Kidney epithelial cell (primary cell): ENCODE measurements at regions not wholly inside any gene's neighbourhood (a gene's known extent, or its start where the extent isn't known, plus 50 kb on each side); places are given as distances from the start of the nearest gene placed in this dataset.

Experiments
- DNase-seq: peaks from one replicate; pipeline ENCODE4 v3.0.0-alpha.2; 2010; ENCODE audit warnings: low read depth
- H3K27me3 ChIP-seq: 2 replicates; pipeline ENCODE4 v1.6.0; 2011; ENCODE audit warnings: low read length; ENCODE audit not compliant: control insufficient read depth, insufficient read depth
- H3K36me3 ChIP-seq: 2 replicates; pipeline ENCODE4 v1.5.1; 2011; ENCODE audit warnings: low read length; ENCODE audit not compliant: control insufficient read depth, insufficient read depth
- H3K4me3 ChIP-seq: 2 replicates; pipeline ENCODE4 v1.5.1; 2011; ENCODE audit warnings: low read depth, mild to moderate bottlenecking, control low read depth, low read length
- TF ChIP-seq, protein P1 (sequence below): IDR thresholded peaks from 2 replicates; pipeline ENCODE4 v1.5.1; 2011; ENCODE audit warnings: mild to moderate bottlenecking, moderate library complexity, low read length, control low read depth, inconsistent platforms; ENCODE audit not compliant: insufficient read depth, poor library complexity, severe bottlenecking

DNA sequence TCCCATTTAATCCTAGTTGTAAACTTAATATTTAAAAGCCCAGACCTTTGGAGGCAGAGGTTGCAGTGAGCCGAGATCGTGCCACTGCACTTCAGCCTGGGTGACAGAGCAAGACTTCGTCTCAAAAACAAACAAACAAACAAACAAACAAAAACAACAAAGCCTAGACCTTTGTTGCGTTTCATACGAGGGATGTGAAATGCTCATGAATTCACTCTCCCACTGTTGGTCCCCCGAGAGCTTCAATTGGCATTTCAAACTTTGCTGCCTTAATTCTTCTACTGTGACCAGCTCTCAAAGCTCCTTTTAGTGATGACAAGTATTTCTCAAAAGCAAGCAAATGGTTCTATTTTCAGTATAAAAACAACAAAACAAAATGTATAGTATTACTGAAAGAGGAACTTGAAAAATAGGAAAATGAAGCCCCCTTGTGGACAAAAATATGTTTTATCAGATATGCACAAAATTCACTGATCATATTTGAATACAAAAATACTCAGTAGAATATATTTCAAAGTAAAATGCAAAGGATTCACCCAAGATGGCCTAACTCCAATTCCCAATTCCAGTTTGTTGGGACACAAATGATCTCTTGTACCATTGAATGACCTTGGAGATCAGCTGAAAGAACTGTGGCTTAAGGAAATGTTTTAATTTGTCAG is 140.4 kb downstream of the ESM1 start:
- TF ChIP-seq, protein P1, sequence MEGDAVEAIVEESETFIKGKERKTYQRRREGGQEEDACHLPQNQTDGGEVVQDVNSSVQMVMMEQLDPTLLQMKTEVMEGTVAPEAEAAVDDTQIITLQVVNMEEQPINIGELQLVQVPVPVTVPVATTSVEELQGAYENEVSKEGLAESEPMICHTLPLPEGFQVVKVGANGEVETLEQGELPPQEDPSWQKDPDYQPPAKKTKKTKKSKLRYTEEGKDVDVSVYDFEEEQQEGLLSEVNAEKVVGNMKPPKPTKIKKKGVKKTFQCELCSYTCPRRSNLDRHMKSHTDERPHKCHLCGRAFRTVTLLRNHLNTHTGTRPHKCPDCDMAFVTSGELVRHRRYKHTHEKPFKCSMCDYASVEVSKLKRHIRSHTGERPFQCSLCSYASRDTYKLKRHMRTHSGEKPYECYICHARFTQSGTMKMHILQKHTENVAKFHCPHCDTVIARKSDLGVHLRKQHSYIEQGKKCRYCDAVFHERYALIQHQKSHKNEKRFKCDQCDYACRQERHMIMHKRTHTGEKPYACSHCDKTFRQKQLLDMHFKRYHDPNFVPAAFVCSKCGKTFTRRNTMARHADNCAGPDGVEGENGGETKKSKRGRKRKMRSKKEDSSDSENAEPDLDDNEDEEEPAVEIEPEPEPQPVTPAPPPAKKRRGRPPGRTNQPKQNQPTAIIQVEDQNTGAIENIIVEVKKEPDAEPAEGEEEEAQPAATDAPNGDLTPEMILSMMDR = peak; percentile 44
- H3K27me3 ChIP-seq = no peaks in the 10 kb centered on the region
- H3K36me3 ChIP-seq = no peaks in the 10 kb centered on the region
- no peak overlapping the region for H3K4me3 ChIP-seq
- no peak for DNase-seq

DNA sequence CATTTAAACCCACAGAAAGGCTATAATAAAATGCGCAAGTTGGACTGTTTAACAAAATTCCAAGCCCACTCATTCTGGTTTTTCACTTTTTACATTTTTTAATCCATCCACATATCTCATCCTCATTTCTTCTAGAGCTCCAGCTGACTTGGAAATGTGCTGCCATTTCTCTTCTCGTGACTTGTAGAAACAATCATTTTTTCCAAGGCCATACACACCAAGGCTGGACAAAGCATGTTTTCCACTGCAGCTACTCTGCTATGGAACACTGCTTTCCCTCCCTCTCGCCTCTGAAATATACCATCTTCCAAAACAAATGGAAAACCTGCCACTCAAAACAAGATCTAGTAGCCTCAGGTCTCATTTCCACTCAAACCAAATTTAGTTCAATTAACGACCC is 141.1 kb downstream of the ESM1 start:
- no peaks in the 10 kb centered on the region for H3K27me3 ChIP-seq
- TF ChIP-seq, protein P1 = no peak
- H3K4me3 ChIP-seq = no peak overlapping the region
- DNase-seq = no peak
- no peaks in the 10 kb centered on the region for H3K36me3 ChIP-seq

DNA sequence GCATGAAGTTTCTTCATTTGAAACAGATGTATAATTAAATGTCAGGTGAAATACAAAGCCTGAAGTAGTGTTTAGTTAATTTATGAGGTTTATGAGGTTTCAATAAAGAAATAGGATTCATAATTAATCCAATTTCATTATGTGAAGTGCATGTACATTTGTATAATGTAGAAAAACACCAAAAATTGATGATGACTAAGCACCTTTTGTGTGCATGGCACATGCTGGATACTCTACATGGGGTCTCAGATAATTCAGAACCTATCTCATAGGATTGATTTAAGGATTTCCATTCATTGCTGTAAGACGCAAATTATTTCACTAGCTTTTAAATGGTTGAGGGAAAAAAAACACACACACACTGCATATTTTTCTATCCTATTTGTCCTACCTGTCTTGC is 143.9 kb downstream of the ESM1 start:
- Histone ChIP-seq H3K4me3 (no peak overlapping the region), H3K27me3 (no peaks in the 10 kb centered on the region), H3K36me3 (no peaks in the 10 kb centered on the region)
- TF ChIP-seq, protein P1 = no peak
- no peak for DNase-seq

DNA sequence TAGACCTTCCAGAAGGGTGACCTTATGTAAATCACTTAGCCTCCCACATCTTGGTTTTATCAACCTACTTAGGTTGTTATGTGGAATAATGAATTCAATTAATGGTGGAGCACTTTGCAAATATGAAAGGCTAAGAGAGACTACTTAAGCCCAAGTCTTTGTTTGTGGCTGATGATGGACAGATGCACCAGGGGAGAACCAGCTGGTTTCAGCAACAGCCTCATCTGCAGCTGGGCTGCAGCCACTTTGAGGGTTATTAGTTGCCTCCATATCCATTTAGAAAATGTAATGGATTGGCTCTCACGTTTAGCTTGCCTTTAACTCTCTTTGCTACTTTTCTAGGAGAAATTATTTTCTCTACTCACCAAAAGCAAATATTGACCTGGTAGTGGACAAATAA is 146.6 kb downstream of the ESM1 start:
- Histone ChIP-seq H3K27me3 (no peaks in the 10 kb centered on the region), H3K36me3 (no peaks in the 10 kb centered on the region), H3K4me3 (no peak overlapping the region)
- DNase-seq = no peak
- TF ChIP-seq, protein P1 = no peak

DNA sequence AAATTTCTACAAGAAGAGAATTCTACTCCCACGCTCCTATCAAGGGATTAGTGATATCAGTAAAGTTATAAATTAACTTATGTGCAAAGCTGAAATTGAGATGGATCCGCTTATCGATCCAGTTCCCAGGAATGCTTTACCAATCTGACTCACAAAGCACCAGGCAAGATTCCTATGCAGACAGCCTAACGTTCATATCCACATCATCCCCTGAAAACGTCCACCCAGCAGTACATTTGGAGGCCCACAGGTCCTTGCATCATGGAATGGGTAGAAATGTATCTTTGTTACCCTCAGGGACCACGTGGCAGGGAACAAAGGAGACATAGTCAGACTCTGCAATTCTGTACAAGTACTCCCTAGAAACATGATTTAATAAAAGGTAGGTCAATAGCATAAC is 147.4 kb downstream of the ESM1 start:
- DNase-seq = no peak
- Histone ChIP-seq H3K27me3 (no peaks in the 10 kb centered on the region), H3K36me3 (no peaks in the 10 kb centered on the region), H3K4me3 (no peak overlapping the region)
- TF ChIP-seq, protein P1 = no peak

DNA sequence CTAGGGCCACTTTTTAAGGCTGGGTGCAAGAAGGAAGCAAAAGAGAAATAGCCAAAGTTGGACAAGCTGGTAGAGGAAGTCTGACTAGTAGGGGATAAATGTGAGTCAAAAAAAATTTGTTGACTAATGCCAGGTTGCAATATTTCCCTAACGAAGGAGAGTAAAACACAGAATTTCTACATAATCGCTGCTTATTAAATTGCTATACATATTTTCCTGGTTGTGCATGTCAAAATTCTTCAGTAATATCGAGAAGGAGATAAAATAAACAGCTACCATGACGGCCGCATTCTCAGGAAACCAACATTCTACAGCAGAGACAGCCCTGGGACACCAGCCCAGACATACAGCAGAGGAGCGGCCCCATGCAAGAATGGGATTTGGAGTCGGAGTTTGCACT is 148.3 kb downstream of the ESM1 start:
- Histone ChIP-seq H3K36me3 (no peaks in the 10 kb centered on the region), H3K4me3 (no peak overlapping the region), H3K27me3 (no peaks in the 10 kb centered on the region)
- TF ChIP-seq, protein P1 = no peak
- no peak for DNase-seq
